K562 (cell line): ENCODE measurements at regions not wholly inside any gene's neighbourhood (a gene's known extent, or its start where the extent isn't known, plus 50 kb on each side); places are given as distances from the start of the nearest gene placed in this dataset.

Experiments used
- ATAC-seq: fragments of 200-7000 bp; cut with Tn5 transposase; 3 replicates; pipeline ENCODE4 v1.9.1; 2020; ENCODE audit warnings: moderate library complexity
- BruUV-seq: library from RNA; stranded (reverse); fragments of 400-500 nt; replicated peaks from 2 replicates; lab custom pipeline; 2021; lab: Mats Ljungman, UMichigan
- CTCF ChIA-PET: fragments of 300-600 bp; formaldehyde crosslinking; extraction: SDS; loops from one replicate; lab custom pipeline; 2021; ENCODE audit warnings: low intra/inter-chr PET ratio; lab: Yijun Ruan, JAX
- POLR2A ChIA-PET: fragments of 300-600, 350-650 bp; sonication (Branson Sonifier 250); formaldehyde crosslinking; extraction: SDS; loops from one replicate; lab custom pipeline; 2021; ENCODE audit warnings: antibody characterized with exemption, inconsistent platforms; lab: Yijun Ruan, JAX
- DNase-seq, 4 experiments: peaks; one replicate each; pipeline versions ENCODE4 v3.0.0 to v3.0.0-alpha.2; 2011 to 2018; ENCODE audit warnings: low spot score in 3 of 4, mixed read lengths in 3 of 4; ENCODE audit errors: extremely low read depth in 1 of 4
- FAIRE-seq: peaks from 2 replicates; lab custom pipeline; 2011; peaks lifted over from hg19 to GRCh38; lab: Jason Lieb, UNC
- H2AFZ ChIP-seq: 2 replicates; pipeline ENCODE4 v1.6.0; 2011; ENCODE audit warnings: low read depth, low read length, control low read depth, inconsistent platforms
- H3K27ac ChIP-seq: fragments of 200-600 bp; 3 replicates; pipeline ENCODE4 v1.8.0; 2011; ENCODE audit warnings: low read depth, mild to moderate bottlenecking, control low read depth, inconsistent platforms, low read length, moderate library complexity, mixed read lengths; ENCODE audit errors: extremely low read depth
- H3K27me3 ChIP-seq, 2 experiments: fragments of 300-600 bp in 1 of 2; 2 replicates in 1 of 2; 3 replicates in 1 of 2; pipeline versions ENCODE4 v1.6.0 to v1.8.0; 2011; ENCODE audit warnings: inconsistent platforms in 2 of 2, low read length in 2 of 2, mild to moderate bottlenecking in 1 of 2, mixed read lengths in 1 of 2, moderate library complexity in 1 of 2; ENCODE audit not compliant: control insufficient read depth in 2 of 2, insufficient read depth in 2 of 2
- H3K36me3 ChIP-seq: fragments of 300-600 bp; 3 replicates; pipeline ENCODE4 v1.8.0; 2011; ENCODE audit warnings: mild to moderate bottlenecking, low read length, inconsistent platforms; ENCODE audit not compliant: control insufficient read depth, insufficient read depth
- H3K4me1 ChIP-seq, 2 experiments: fragments of 200-600 bp in 1 of 2; replicated peaks in 1 of 2; 2 replicates in 1 of 2; 3 replicates in 1 of 2; pipeline versions ENCODE4 v1.5.1 to v1.8.0; 2011; ENCODE audit warnings: inconsistent platforms in 2 of 2, low read length in 2 of 2, mild to moderate bottlenecking in 1 of 2, mixed read lengths in 1 of 2, moderate library complexity in 1 of 2; ENCODE audit not compliant: control insufficient read depth in 2 of 2, insufficient read depth in 2 of 2
- H3K4me2 ChIP-seq: 2 replicates; pipeline ENCODE4 v1.6.1; 2011; ENCODE audit warnings: low read length, control low read depth, inconsistent platforms, mixed read lengths; ENCODE audit not compliant: insufficient read depth
- H3K4me3 ChIP-seq: fragments of 200-600 bp; sonication (generic), shearing (Covaris generic); 2 replicates; pipeline ENCODE4 v1.5.1; 2016; ENCODE audit warnings: control low read depth, inconsistent platforms
- H3K79me2 ChIP-seq: fragments of 200-600 bp; 3 replicates; pipeline ENCODE4 v1.8.0; 2011; ENCODE audit warnings: low read length, inconsistent platforms; ENCODE audit not compliant: control insufficient read depth, insufficient read depth
- H3K9ac ChIP-seq, 2 experiments: 2 replicates each; pipeline versions ENCODE4 v1.6.0 to v1.6.1; 2011; ENCODE audit warnings: low read depth in 2 of 2, low read length in 2 of 2, control low read depth in 1 of 2, inconsistent platforms in 1 of 2, mild to moderate bottlenecking in 1 of 2, mixed read lengths in 1 of 2; ENCODE audit not compliant: insufficient read depth in 1 of 2
- H3K9me1 ChIP-seq: one replicate; pipeline ENCODE4 v1.6.0; 2011; ENCODE audit warnings: inconsistent platforms, mild to moderate bottlenecking, low read length, moderate library complexity; ENCODE audit not compliant: control insufficient read depth, insufficient read depth
- H3K9me3 ChIP-seq: replicated peaks from 2 replicates; pipeline ENCODE4 v1.5.1; 2011; ENCODE audit warnings: low read depth, low read length, inconsistent platforms; ENCODE audit not compliant: control insufficient read depth, insufficient read depth
- H4K20me1 ChIP-seq: replicated peaks from 2 replicates; pipeline ENCODE4 v1.6.1; 2011; ENCODE audit warnings: low read length, inconsistent platforms, mixed read lengths; ENCODE audit not compliant: control insufficient read depth, insufficient read depth
- E2F4 ChIP-seq: sonication (generic); formaldehyde crosslinking; IDR thresholded peaks from 2 replicates; pipeline ENCODE4 v1.8.0; 2022; ENCODE audit warnings: mild to moderate bottlenecking, low read depth, missing genetic modification reagents
- KLF1 ChIP-seq: fragments of 450-650 bp; IDR thresholded peaks from 2 replicates; pipeline ENCODE4 v1.6.1; 2016; ENCODE audit warnings: missing genetic modification characterization, missing compliant biosample characterization
- NBN ChIP-seq: fragments of 450-650 bp; IDR thresholded peaks from 2 replicates; pipeline ENCODE4 v1.6.1; 2016; ENCODE audit warnings: low read depth, mild to moderate bottlenecking
- NFIC ChIP-seq: fragments of 450-650 bp; IDR thresholded peaks from 2 replicates; pipeline ENCODE4 v1.6.1; 2017; ENCODE audit warnings: mild to moderate bottlenecking, inconsistent platforms
- NKRF ChIP-seq: fragments of 450-650 bp; IDR thresholded peaks from 2 replicates; pipeline ENCODE4 v1.6.1; 2016; ENCODE audit warnings: borderline replicate concordance
- USF2 ChIP-seq: sonication (generic); formaldehyde crosslinking; IDR thresholded peaks from 2 replicates; pipeline ENCODE4 v1.5.0; 2020; ENCODE audit warnings: missing genetic modification reagents
- WGBS: fragments of 100-300 bp; shearing (Covaris generic); methylation state at CpG from one replicate; pipeline ENCODE4 v1.1.6; 2016; ENCODE audit warnings: low coverage, mixed read lengths; ENCODE audit not compliant: insufficient coverage; ENCODE audit errors: missing lambda C conversion rate; 5-methylcytosine and 5-hydroxymethylcytosine counted together
- in situ Hi-C: fragments of 300-500 bp; cut with MboI; formaldehyde crosslinking; loops from 4 replicates; pipeline ENCODE4 v1.15.0; 2018; ENCODE audit warnings: inconsistent platforms, mixed read lengths
- intact Hi-C: fragments of 100-400 bp; cut with micrococcal nuclease; formaldehyde crosslinking; loops from 2 replicates; pipeline ENCODE4 v1.14.2; 2022

- TF ChIP-seq E2F4 (CRISPR knock-in tag) (no peak), USF2 (no peak)
Measured at GRCh38 chr2:64797881-64798575, 144.3 kb upstream of the SERTAD2 start (continued).

GRCh38 chr2:64799592-64800252, 146.0 kb upstream of the SERTAD2 start:
- Histone ChIP-seq H3K4me1 (no peaks in the 10 kb centered on the region; a peak in 1 of 5 replicates), H3K9me1 (no peaks in the 10 kb centered on the region), H3K4me2 (no peak overlapping the region), H2AFZ (no peak overlapping the region), H3K27me3 (peaks cover 0 to 11% of the 10 kb centered on the region in 2 experiments; a peak in 4 of 5 replicates), H3K27ac (no peak overlapping the region), H3K9me3 (no peaks in the 10 kb centered on the region), H3K9ac (no peak overlapping the region), H3K4me3 (no peak overlapping the region), H3K79me2 (no peaks in the 10 kb centered on the region), H4K20me1 (no peaks in the 10 kb centered on the region), H3K36me3 (no peaks in the 10 kb centered on the region)
- no peak for FAIRE-seq
- no TSS peak for BruUV-seq
- CTCF ChIA-PET, result no interaction called here
- 33% methylated on average over 3 of the region's 4 CpGs for WGBS
- in situ Hi-C loops (no loop called here), intact Hi-C loops (no loop called here)
- ATAC-seq, result no peak
- TF ChIP-seq KLF1 (tag), result no peak
- 0 out of 2 replicates have a peak, but pooled peaks have one; percentile 24 for TF ChIP-seq NFIC
- TF ChIP-seq NKRF, result no peak
- TF ChIP-seq NBN, result no peak
- DNase-seq, result no peak
- POLR2A ChIA-PET, result interaction anchor here (0.6 kb wide), 1 partner anchor 30 kb away, joined by 4 read pairs; no protein-coding TSS in a partner anchor
